Prostate gland (tissue), 2 donors: ENCODE measurements at regions not wholly inside any gene's neighbourhood (a gene's known extent, or its start where the extent isn't known, plus 50 kb on each side); places are given as distances from the start of the nearest gene placed in this dataset.

Experiments used
- POLR2A ChIP-seq: fragments of 450-650 bp; IDR thresholded peaks from one replicate; pipeline ENCODE4 v1.6.1; 2016; ENCODE audit warnings: antibody characterized with exemption, mild to moderate bottlenecking
- TF ChIP-seq, protein P1 (sequence below), 4 experiments: fragments of 200-600 bp in 2 of 4; fragments of 450-650 bp in 2 of 4; sonication (generic) in 2 of 4; IDR thresholded peaks; 1 replicate in 3 of 4; 2 replicates in 1 of 4; pipeline ENCODE4 v1.5.1; 2016 to 2019; ENCODE audit warnings: antibody characterized with exemption in 4 of 4, mild to moderate bottlenecking in 2 of 4, moderate library complexity in 2 of 4

DNA sequence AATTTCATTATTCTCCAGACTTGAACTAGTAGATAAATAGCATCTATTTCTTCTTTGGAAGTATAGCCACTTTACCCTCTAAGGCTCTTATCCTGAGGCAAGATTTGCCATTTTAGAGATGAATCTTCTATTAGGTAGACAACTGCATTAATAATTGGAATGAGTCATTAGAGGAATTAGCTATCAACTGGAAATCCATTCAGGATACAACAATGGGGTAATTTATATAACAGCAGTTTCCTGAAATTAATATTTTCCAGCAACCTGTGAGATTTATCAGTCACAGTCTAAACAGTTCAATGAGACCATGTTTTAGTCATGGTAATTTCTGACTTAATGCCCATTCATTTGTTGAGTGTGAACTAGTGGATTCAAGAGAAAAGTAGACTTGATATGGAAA, 928.6 kb upstream of the MBL2 start:
- TF ChIP-seq, protein P1, sequence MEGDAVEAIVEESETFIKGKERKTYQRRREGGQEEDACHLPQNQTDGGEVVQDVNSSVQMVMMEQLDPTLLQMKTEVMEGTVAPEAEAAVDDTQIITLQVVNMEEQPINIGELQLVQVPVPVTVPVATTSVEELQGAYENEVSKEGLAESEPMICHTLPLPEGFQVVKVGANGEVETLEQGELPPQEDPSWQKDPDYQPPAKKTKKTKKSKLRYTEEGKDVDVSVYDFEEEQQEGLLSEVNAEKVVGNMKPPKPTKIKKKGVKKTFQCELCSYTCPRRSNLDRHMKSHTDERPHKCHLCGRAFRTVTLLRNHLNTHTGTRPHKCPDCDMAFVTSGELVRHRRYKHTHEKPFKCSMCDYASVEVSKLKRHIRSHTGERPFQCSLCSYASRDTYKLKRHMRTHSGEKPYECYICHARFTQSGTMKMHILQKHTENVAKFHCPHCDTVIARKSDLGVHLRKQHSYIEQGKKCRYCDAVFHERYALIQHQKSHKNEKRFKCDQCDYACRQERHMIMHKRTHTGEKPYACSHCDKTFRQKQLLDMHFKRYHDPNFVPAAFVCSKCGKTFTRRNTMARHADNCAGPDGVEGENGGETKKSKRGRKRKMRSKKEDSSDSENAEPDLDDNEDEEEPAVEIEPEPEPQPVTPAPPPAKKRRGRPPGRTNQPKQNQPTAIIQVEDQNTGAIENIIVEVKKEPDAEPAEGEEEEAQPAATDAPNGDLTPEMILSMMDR (IDR thresholded peaks at IDR 0.05) = no peak
- TF ChIP-seq POLR2A = no peak
